Progenitor cell of endocrine pancreas (in vitro differentiated cells): ENCODE measurements at regions not wholly inside any gene's neighbourhood (a gene's known extent, or its start where the extent isn't known, plus 50 kb on each side); places are given as distances from the start of the nearest gene placed in this dataset.

Experiments
- DNase-seq: peaks from one replicate; pipeline ENCODE4 v3.0.0; 2021; ENCODE audit warnings: low spot score; ENCODE audit not compliant: unreplicated experiment
- H3K27ac Mint-ChIP-seq: 2 replicates; pipeline ENCODE4 v1.8.0; 2021; ENCODE audit warnings: mild to moderate bottlenecking, moderate library complexity, mixed read lengths
- H3K27me3 Mint-ChIP-seq: 2 replicates; pipeline ENCODE4 v1.8.0; 2021; ENCODE audit warnings: mixed read lengths
- H3K36me3 Mint-ChIP-seq: 2 replicates; pipeline ENCODE4 v1.8.0; 2022; ENCODE audit warnings: mixed read lengths; ENCODE audit not compliant: insufficient read depth
- H3K4me1 Mint-ChIP-seq: 2 replicates; pipeline ENCODE4 v1.8.0; 2021; ENCODE audit warnings: low read depth, mixed read lengths
- H3K4me3 Mint-ChIP-seq: 2 replicates; pipeline ENCODE4 v1.8.0; 2021; ENCODE audit warnings: low read depth, mild to moderate bottlenecking, moderate library complexity, mixed read lengths
- H3K9me3 Mint-ChIP-seq: 2 replicates; pipeline ENCODE4 v1.8.0; 2021; ENCODE audit warnings: low read depth, mixed read lengths
- CTCF ChIP-seq: fragments of 200-600 bp; sonication (generic); IDR thresholded peaks from one replicate; pipeline ENCODE4 v1.5.0; 2021; ENCODE audit warnings: antibody characterized with exemption, mild to moderate bottlenecking; ENCODE audit not compliant: unreplicated experiment

- no peak overlapping the region for H3K4me3 Mint-ChIP-seq
- H3K4me1 Mint-ChIP-seq, result no peaks in the 10 kb centered on the region
- H3K36me3 Mint-ChIP-seq, result no peaks in the 10 kb centered on the region
- no peak for TF ChIP-seq CTCF
- no peak for DNase-seq
- H3K9me3 Mint-ChIP-seq, result peaks cover 3% of the 10 kb centered on the region
- peaks cover 48% of the 10 kb centered on the region for H3K27me3 Mint-ChIP-seq
- H3K27ac Mint-ChIP-seq, result no peak overlapping the region
These were observed 381.0 kb upstream of the RGMA start for GRCh38 chr15:93469994-93470393.

- peaks cover 1% of the 10 kb centered on the region for H3K9me3 Mint-ChIP-seq
- no peaks in the 10 kb centered on the region for H3K36me3 Mint-ChIP-seq
- peaks cover 39% of the 10 kb centered on the region for H3K27me3 Mint-ChIP-seq
- H3K4me1 Mint-ChIP-seq, result no peaks in the 10 kb centered on the region
- H3K4me3 Mint-ChIP-seq, result no peak overlapping the region
- no peak for TF ChIP-seq CTCF
- no peak overlapping the region for H3K27ac Mint-ChIP-seq
- no peak for DNase-seq
These were observed 378.3 kb upstream of the RGMA start for GRCh38 chr15:93467337-93467736.

- no peak overlapping the region for H3K4me3 Mint-ChIP-seq
- H3K36me3 Mint-ChIP-seq, result no peaks in the 10 kb centered on the region
- no peak overlapping the region for H3K27ac Mint-ChIP-seq
These were observed 377.4 kb upstream of the RGMA start for GRCh38 chr15:93466380-93466779.

GRCh38 chr15:93462690-93463089 is 373.7 kb upstream of the RGMA start:
- Mint-ChIP-seq H3K4me3 (no peak overlapping the region), H3K36me3 (no peaks in the 10 kb centered on the region), H3K4me1 (peaks cover 1% of the 10 kb centered on the region), H3K27me3 (peaks cover 40% of the 10 kb centered on the region), H3K9me3 (no peaks in the 10 kb centered on the region), H3K27ac (no peak overlapping the region)
- DNase-seq, result no peak
- TF ChIP-seq CTCF, result no peak

More at GRCh38 chr15:93466380-93466779, 377.4 kb upstream of the RGMA start:
- no peaks in the 10 kb centered on the region for H3K4me1 Mint-ChIP-seq
- no peak for TF ChIP-seq CTCF
- no peaks in the 10 kb centered on the region for H3K9me3 Mint-ChIP-seq
- peaks cover 41% of the 10 kb centered on the region for H3K27me3 Mint-ChIP-seq
- no peak for DNase-seq

GRCh38 chr15:93460717-93461116 is 371.7 kb upstream of the RGMA start:
- H3K9me3 Mint-ChIP-seq, result no peaks in the 10 kb centered on the region
- H3K36me3 Mint-ChIP-seq, result no peaks in the 10 kb centered on the region
- no peak overlapping the region for H3K4me3 Mint-ChIP-seq
- H3K4me1 Mint-ChIP-seq, result peaks cover 1% of the 10 kb centered on the region
- DNase-seq, result no peak
- no peak for TF ChIP-seq CTCF
- peaks cover 39% of the 10 kb centered on the region for H3K27me3 Mint-ChIP-seq
- no peak overlapping the region for H3K27ac Mint-ChIP-seq
